ENCODE measurements at regions not wholly inside any gene's neighbourhood (a gene's known extent, or its start where the extent isn't known, plus 50 kb on each side); places are given as distances from the start of the nearest gene placed in this dataset.

GRCh38 chr2:8197101-8197500 lies 484.8 kb upstream of the ID2 start:
- in situ Hi-C loops (cut with HindIII; ENCODE audit: low sequenced_read_pairs) = no loop called here

GRCh38 chr2:8197825-8198224 lies 484.0 kb upstream of the ID2 start:
- in situ Hi-C loops (cut with HindIII; ENCODE audit: low sequenced_read_pairs) = no loop called here

GRCh38 chr2:8198766-8199382 lies 483.0 kb upstream of the ID2 start:
- in situ Hi-C loops (cut with HindIII; ENCODE audit: low sequenced_read_pairs) = no loop called here

GRCh38 chr2:8202132-8202531 lies 479.7 kb upstream of the ID2 start:
- in situ Hi-C loops (cut with HindIII; ENCODE audit: low sequenced_read_pairs) = no loop called here

DNA sequence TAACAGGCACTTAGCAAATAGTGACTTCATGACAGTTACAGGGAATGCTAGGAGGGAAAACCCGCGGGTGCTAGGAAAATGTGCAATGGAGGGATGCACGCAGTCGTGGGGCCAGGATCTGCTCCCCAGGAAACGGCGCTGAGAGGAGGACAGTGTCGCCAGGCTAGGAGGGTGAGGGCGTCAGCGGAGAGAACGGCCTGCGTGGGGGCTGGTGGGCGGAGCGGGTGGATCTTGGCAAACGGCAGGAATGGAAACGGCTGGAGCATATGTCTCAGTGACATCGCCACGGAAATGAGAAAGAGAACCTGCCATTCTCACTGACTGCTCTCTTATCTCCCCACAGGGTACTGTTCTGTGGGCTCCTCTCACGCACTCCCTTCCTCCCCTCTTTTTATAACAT lies 478.5 kb upstream of the ID2 start:
- in situ Hi-C loops (cut with HindIII; ENCODE audit: low sequenced_read_pairs) = no loop called here

GRCh38 chr2:8204711-8205110 lies 477.1 kb upstream of the ID2 start:
- in situ Hi-C loops (cut with HindIII; ENCODE audit: low sequenced_read_pairs) = no loop called here

DNA sequence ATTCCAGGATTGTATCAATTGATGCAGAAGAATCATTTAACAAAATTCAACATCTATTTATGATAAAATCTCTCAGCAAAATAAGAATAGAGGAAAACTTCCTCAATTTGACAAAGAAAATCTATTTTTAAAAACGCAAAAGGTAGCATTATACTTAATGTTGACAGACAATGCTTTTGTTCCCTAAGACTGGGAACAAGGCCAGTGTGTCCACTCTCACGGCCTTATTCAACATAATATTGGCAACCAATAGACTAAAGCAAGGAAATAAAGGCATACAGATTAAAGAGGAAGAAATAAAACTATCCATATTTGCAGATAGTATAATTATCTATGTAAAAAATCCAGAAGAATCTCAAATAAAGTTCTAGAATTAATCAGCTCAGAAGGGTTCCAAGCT lies 472.4 kb upstream of the ID2 start:
- in situ Hi-C loops (cut with HindIII; ENCODE audit: low sequenced_read_pairs) = no loop called here

DNA sequence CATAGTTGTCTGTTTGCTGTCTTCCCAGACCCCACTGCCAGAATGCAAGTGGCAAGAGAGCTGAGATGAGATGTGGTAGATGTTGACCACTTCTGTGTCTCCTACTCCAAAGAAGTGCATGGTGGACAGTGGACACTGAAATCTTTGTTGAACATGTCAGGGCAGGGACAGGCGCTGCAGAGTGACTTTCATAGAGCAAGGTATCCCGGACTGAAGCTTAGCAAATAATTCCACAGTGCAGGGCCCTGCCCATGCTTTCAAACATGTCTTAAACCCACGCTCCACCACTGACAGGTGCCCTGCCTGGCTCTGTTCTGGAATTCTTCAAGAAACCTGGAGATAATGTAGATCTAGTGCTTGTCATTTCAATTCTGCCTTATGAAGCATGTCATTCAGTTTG lies 470.5 kb upstream of the ID2 start:
- in situ Hi-C loops (cut with HindIII; ENCODE audit: low sequenced_read_pairs) = no loop called here

DNA sequence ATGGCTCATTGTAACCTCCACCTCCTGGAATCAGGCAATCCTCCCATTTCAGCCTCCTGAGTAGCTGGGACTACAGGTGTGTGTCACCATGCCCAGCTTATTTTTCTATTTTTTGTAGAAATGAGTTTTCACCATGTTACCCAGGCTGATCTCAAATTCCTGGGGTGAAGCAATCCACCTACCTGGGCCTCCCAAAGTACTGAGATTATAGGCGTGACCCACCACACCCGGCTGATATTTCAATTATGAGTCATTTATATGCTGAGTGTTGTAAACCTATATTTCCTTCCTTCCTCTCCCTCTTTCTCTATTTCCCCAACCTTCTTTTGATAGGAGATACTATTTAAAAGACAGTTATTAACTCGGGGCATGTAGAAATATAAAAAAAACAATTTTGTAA lies 469.6 kb upstream of the ID2 start:
- in situ Hi-C loops (cut with HindIII; ENCODE audit: low sequenced_read_pairs) = no loop called here

- in situ Hi-C loops (cut with HindIII; ENCODE audit: low sequenced_read_pairs) = no loop called here
Measured at GRCh38 chr2:8214036-8214615, 467.7 kb upstream of the ID2 start.

DNA sequence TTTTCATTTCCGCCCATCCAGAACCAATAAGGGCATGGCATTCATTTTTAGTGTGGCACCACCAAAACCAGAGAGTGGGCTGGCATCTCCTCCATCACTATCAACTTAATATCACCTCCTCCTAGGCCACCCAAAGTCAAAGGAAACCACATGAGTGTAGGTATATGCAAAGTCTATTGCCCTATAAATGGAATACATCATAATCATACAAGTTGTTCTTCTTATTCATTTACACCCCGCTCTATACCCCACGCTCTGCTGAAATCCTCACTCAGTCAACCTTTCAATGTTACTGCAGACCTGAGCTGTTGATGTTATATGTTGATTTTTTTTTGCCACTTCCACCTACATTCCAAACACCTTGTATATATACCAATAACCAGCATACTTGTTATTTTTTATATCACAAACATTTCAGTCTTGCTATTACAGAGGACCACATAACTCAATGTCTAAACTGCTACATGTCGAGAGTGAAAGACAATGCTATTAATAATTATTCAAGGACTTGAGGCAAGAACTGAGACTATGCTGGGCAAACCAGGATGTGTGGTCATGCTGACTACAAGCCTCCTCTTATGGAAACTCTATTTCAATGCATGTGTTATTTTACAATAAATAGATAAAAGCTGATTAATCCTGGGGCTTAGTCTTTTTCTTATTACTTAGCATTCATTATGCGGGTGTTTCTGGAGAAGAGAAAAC lies 466.5 kb upstream of the ID2 start:
- in situ Hi-C loops (cut with HindIII; ENCODE audit: low sequenced_read_pairs) = no loop called here

GRCh38 chr2:8215982-8216381 lies 465.9 kb upstream of the ID2 start:
- in situ Hi-C loops (cut with HindIII; ENCODE audit: low sequenced_read_pairs) = no loop called here

- in situ Hi-C loops (cut with HindIII; ENCODE audit: low sequenced_read_pairs) = no loop called here
Measured at GRCh38 chr2:8216397-8216796, 465.5 kb upstream of the ID2 start.

DNA sequence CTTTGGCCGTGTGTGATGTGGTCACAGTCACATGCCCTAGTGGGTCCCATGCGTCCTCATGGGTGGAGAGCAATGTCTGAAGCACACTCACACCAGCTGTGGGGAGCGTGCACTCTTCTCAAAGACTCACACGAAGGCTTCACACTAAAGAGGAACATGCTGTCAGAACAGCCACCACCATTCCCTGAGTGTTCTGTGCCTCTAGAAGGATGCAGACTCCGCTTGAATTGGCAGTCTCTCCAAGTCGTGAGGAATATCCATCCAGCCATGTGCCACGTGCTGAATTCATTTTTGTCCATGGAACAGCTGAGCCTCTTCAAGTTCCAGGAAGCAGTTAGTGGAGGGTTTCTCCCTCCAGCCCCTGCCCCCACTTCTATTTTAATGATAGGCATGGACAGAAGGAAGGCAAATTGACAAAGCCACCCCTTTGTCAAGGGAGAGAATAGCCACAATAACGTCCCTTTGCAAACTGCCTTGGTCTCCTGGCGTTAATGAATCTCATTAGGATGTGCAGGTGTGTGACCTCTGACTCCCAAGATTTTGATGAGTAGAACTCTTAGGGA lies 464.3 kb upstream of the ID2 start:
- in situ Hi-C loops (cut with HindIII; ENCODE audit: low sequenced_read_pairs) = no loop called here

DNA sequence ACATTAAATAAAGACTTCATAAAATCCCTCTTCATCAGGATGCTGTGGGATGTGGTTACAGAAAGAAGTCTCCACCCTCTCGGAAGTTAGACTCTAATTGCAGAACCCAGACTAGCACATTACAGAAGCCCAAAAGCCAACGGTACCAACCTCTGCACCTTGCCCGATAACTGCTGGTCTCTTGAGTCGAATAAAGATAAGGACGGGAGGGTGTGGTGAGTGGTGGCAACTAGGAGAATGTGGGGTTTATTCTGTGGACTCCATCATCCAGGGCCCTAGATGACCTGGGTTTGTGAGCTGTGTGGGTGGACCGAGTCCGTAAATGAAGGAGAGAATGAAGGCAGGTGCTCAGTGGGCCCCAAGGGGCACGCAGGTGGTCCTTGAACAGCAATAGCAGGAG lies 462.8 kb upstream of the ID2 start:
- in situ Hi-C loops (cut with HindIII; ENCODE audit: low sequenced_read_pairs) = no loop called here

DNA sequence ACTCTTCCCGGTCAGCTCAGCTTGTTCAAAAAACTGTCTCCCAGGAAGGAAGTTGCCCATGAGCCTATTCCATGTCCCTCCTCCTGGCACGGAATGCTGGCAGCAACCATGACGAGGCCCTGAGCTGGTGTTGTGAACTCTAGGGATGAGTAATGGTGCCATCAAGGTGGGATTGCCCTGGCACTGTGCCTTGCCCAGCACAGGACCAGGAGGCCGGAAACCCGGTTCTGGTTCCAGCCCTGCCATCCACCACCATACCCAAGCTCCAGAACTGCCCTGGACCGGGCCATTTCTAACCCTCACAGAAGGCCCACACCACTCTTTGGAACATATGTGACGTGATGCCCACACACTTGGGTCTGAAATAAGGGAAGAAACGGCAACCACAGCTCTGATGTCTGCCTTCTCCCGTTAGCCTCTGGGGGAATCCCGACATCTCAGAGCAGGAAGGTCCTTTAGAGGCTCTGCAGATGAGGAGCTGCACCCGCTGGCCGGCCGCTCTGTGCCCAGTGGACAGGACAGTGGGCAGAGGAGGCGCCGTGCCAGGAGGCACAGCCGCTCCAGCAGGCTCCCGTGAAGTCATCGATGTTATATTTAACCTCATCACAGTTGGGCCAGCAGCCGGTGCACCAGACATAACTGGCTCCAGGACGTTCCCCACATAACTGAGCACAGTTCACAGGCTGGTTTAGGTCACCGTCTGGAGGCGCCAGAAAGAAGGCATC lies 462.1 kb upstream of the ID2 start:
- in situ Hi-C loops (cut with HindIII; ENCODE audit: low sequenced_read_pairs) = no loop called here

DNA sequence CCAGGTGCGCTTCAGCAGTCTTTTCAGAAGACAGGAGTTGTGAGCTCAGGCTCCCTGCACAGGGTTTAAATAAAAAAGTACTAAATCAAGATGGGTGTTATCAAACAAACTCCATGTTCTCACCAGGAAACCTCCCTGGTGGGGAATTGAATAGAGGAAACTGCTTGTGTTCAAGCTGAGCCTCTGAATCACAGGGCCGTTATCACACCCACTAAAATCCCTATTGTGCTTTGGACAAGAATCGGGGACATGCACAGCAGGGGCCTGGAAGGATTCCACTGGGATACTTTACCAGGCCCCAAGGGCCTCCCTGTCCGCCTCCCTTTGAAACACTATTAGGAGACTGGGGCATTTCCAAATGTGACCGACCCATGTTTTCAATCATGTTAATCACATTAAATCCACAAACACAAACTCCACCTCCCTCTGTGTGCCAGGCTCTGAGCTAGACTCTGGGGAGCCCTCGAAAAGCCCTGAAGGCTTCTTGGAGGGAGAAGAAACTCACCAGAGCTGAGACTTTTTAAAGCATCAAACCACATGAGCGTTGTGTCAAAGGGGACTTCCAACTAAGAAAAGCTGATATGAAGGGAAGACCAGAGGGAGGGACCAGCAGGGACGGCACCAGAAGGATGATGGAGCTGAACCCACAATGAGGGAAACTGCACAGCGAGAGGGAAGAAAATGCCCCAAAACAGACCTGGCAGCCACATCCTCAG lies 458.7 kb upstream of the ID2 start:
- in situ Hi-C loops (cut with HindIII; ENCODE audit: low sequenced_read_pairs) = no loop called here

- in situ Hi-C loops (cut with HindIII; ENCODE audit: low sequenced_read_pairs) = no loop called here
Measured at GRCh38 chr2:8223695-8224346, 458.0 kb upstream of the ID2 start.

DNA sequence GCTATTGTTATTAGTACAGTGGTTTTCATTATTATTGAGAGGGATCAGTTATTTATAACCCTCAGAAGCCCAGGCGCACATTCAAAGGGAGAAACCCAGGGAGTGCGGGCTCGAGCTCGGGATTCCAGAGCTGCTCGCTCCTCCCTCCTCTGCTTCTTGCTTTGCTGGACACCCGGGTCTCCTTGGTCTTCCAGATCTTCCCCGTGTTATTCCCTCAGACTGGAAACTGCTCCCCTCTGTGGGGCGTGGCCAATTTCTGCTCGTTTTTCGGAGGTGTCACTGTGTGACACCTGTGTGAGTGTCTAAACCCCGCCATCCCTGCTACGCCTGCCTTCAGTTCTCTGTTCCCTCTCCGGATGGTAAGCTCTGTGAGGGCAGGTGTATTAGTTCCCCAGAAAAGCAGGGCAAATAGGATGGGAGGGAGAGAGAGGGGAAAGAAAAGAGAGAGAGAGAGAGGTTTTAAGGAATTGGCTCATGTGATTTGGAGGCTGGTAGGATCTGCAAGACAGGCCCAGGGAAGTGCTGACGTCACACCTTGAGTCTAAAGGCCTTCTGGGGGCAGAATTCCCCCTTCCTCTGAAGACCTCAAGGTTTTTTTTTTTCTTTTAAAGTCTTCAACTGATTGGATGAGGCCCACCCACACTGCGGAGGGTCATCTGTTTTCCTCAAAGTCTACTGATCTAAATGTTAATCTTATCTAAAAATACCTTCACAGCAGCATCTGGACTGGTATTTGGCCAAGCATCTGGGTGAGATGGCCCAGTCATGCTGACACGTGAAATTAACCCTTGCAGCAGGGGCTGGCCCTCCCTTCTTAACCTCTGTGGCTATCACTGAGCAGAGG lies 457.3 kb upstream of the ID2 start:
- in situ Hi-C loops (cut with HindIII; ENCODE audit: low sequenced_read_pairs) = no loop called here

DNA sequence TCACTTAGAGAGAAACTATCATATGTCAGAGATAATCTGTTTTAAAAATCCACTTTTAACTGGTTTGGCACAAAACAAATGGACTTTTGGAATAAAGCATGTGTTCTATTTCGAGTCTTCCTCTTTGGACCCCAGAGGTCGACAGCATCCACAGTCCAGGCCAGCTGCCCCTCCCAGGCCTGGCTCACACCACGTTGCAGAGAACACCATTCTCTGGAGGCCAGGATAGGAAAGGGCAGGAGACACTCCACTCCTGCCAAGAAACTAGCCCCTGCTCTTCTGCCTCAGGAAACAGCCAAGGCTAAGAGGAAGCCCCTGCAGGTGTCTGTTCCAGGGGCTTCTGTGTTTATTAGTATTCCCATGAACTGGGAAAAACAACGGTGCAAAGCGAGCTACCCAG lies 456.6 kb upstream of the ID2 start:
- in situ Hi-C loops (cut with HindIII; ENCODE audit: low sequenced_read_pairs) = no loop called here
